ENCODE measurements at regions not wholly inside any gene's neighbourhood (a gene's known extent, or its start where the extent isn't known, plus 50 kb on each side); places are given as distances from the start of the nearest gene placed in this dataset.
A peak's percentile ranks its signal among the peaks of the same experiment; 100 is the strongest.

- no peak for ATAC-seq
- DNase-seq (ENCODE audit: missing footprints) = no peak
- intact Hi-C loops (cut with DNase I) = no loop called here
Observed at GRCh38 chr12:126897102-126897501, 1369.9 kb upstream of the TMEM132C start.

DNA sequence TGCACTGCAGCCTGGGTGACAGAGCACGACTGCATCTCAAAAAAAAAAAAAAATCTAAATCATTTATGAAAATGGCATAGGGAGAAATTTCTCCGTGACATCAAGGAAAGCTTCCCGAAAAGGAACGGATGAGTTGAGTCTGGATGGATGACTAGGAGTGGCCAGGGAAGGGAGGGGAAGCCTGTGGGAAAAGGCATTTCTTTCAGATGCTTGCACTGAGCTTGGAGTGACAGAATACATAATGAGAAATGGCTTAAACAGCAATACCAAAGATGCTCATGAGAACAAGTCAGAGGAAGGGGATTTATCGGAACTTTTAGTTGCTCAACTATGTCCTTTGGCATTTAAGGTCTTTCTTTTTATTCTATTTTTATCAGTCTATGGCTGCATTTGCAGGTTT is 1369.2 kb upstream of the TMEM132C start:
- DNase-seq (ENCODE audit: missing footprints) (no peak), ATAC-seq (no peak)
- intact Hi-C loops (cut with DNase I) = no loop called here

DNA sequence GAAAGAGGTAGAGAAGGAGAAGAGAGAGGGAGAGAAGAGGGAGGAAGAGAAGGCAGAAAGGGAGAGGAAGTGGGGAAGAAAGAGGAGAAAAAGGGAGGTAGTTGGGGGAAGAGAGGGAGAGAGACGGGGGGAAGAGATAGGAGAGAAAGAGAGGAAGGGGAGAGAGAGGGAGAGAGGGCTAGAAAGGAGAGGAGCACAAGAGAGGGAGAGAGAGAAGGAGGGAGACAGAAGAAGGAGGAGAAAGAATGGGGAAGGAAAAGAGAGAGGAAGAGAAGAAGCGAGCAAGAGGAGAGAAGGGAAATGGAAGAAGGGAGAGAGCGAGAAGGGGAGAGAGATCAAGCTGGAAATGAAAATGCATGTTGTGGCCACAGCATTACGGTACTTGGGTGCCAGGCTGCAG is 1368.4 kb upstream of the TMEM132C start:
- DNase-seq (ENCODE audit: missing footprints) = no peak
- no peak for ATAC-seq
- intact Hi-C loops (cut with DNase I) = no loop called here

DNA sequence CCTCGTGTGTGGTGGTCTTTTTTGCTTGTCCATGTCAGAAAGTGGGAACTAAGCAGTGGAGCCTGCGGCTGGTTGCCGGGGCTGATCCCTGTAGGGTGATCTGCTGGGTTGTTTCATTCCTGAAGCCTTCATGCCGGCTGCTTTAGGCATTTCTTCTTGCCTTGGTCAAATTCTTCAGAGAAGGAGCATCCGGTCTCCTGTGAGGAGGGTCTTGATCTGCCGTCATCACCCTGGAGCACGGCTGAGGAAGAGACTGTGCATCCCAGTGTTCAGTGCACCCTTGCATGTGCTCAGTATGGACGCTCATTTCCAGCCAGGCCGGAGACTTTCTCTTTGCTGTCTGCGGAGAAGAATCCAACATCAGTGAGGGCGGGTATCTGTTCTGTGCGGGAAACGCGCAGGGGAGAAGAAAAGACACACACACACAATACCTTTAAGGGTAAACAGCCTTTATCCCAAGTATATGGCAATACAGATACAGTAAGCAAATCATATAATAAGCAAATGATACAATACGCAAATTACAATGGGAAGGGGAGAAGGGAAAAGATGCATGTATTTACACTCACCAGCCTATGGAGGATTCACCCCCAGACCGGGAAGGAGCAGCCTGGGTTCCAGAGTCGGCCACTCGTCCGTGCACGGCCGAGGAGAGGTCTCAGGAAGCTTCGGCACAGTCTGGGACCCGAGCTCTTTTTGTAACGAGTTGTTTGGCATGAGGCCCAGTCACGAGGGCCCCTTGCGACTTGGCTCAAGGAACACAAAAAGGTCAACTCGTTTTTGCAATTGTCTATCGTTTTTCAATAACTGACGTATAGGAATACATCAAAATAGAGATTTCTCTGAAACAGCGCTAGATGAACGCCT is 1366.8 kb upstream of the TMEM132C start:
- no peak for ATAC-seq
- intact Hi-C loops (cut with DNase I) = no loop called here

GRCh38 chr12:126903027-126903876 is 1363.7 kb upstream of the TMEM132C start:
- intact Hi-C loops (cut with DNase I) = no loop called here
- ATAC-seq = no peak
- no peak for DNase-seq (ENCODE audit: missing footprints)

More for the DNA sequence above, 1366.8 kb upstream of the TMEM132C start:
- no peak for DNase-seq (ENCODE audit: missing footprints)

- ATAC-seq (no peak), DNase-seq (ENCODE audit: missing footprints) (no peak)
- intact Hi-C loops (cut with DNase I) = no loop called here
Observed at GRCh38 chr12:126905752-126906151, 1361.2 kb upstream of the TMEM132C start.

GRCh38 chr12:126907900-126908764 is 1358.8 kb upstream of the TMEM132C start:
- ATAC-seq (no peak), DNase-seq (ENCODE audit: missing footprints) (no peak)
- intact Hi-C loops (cut with DNase I) = no loop called here

GRCh38 chr12:126908765-126909142 is 1358.2 kb upstream of the TMEM132C start:
- intact Hi-C loops (cut with DNase I) = no loop called here
- ATAC-seq (no peak), DNase-seq (ENCODE audit: missing footprints) (no peak)

DNA sequence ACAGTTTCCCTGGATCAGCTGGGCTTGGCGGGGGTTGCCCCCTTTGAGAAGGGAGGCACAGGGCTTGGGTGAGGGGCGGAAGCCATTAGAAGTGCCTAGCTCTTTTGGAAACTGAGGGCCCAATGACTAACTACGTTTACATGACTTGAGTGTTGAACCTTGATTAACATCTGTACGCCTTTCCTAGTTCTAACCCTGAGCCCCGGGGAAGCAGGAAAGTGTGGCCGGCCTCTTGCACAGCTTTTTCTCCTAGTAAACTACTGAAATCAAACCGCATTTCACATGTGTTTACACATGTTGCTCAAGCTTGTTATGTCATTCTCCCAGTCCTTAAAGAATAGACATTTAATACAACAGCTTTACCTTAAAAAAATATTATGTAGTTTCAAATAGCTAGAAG is 1356.4 kb upstream of the TMEM132C start:
- ATAC-seq (no peak), DNase-seq (ENCODE audit: missing footprints) (no peak)
- intact Hi-C loops (cut with DNase I) = no loop called here

DNA sequence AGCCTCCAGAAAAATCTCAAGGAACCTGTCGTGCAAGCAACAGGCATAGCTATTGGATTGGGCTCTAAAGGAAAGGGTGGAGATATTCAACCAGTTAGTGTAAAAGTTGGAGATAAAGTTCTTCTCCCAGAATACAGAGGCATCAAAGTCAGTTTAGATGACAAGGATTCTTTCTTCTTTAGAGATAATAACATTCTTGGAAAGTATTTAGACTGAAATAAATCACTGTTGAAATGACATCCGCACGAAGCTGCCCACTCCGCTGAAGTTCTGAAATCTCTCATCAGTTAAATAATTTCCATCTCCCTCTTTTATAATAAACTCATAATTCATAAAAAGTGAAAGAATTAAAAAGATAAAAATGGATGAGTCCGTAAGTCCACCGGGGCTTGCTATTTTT is 1354.9 kb upstream of the TMEM132C start:
- intact Hi-C loops (cut with DNase I) = no loop called here
- no peak for DNase-seq (ENCODE audit: missing footprints)
- ATAC-seq = no peak

- intact Hi-C loops (cut with DNase I) = no loop called here
- DNase-seq (ENCODE audit: missing footprints) (no peak), ATAC-seq (no peak)
Observed at GRCh38 chr12:126914170-126914793, 1352.7 kb upstream of the TMEM132C start.

DNA sequence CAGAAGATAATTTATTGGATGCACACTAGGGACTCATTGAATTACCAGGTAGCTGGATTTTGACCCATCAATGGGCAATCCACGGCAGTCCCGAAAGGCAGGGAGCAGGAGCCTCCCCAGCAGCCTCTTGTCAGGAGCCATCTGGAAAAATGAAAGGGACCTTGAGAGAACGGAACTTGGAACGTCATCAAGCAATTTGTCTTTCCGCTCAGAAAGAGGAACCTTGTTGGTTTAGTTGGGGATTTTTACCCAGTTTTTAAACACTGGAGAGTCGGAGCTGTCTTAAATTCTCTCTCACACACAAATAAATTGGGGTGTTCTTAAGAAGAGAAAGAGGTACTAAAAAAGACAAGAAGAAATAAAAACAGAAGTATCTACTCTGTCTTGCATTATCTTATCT is 1351.7 kb upstream of the TMEM132C start:
- intact Hi-C loops (cut with DNase I) = no loop called here
- DNase-seq (ENCODE audit: missing footprints) (no peak), ATAC-seq (no peak)

- intact Hi-C loops (cut with DNase I) = no loop called here
- no peak for DNase-seq (ENCODE audit: missing footprints)
- no peak for ATAC-seq
Observed at GRCh38 chr12:126926023-126926594, 1340.9 kb upstream of the TMEM132C start.

DNA sequence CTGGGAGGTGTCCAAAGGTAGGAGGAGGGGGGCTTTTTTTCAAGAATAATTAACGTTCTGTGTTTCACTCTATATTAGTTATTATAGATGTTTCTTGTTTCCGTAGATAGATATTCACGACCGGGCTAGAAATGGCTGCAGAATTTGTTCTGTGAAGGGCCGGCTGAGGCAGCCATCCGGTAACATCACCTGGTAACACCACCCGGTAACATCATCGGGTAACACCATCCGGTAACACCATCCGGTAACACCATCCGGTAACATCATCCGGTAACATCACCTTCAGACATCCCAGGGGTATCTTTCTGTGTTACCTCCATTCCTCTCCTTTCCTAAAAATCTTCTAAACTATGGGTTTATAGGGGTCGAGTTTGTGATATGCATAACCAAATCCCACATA is 1336.7 kb upstream of the TMEM132C start:
- ATAC-seq (no peak), DNase-seq (ENCODE audit: missing footprints) (no peak)
- intact Hi-C loops (cut with DNase I) = no loop called here

- intact Hi-C loops (cut with DNase I) = no loop called here
- DNase-seq (ENCODE audit: missing footprints) = no peak
- ATAC-seq = no peak
Observed at GRCh38 chr12:126932156-126932555, 1334.8 kb upstream of the TMEM132C start.

GRCh38 chr12:126935435-126935834 is 1331.5 kb upstream of the TMEM132C start:
- ATAC-seq (no peak), DNase-seq (ENCODE audit: missing footprints) (no peak)
- intact Hi-C loops (cut with DNase I) = no loop called here

GRCh38 chr12:126936181-126936851 is 1330.7 kb upstream of the TMEM132C start:
- peak; percentile 79 for ATAC-seq
- DNase-seq (ENCODE audit: missing footprints) = no peak
- intact Hi-C loops (cut with DNase I) = no loop called here

- intact Hi-C loops (cut with DNase I) = no loop called here
- DNase-seq (ENCODE audit: missing footprints) (no peak), ATAC-seq (no peak)
Observed at GRCh38 chr12:126937431-126937830, 1329.5 kb upstream of the TMEM132C start.
